ENCODE measurements at regions not wholly inside any gene's neighbourhood (a gene's known extent, or its start where the extent isn't known, plus 50 kb on each side); places are given as distances from the start of the nearest gene placed in this dataset.

DNA sequence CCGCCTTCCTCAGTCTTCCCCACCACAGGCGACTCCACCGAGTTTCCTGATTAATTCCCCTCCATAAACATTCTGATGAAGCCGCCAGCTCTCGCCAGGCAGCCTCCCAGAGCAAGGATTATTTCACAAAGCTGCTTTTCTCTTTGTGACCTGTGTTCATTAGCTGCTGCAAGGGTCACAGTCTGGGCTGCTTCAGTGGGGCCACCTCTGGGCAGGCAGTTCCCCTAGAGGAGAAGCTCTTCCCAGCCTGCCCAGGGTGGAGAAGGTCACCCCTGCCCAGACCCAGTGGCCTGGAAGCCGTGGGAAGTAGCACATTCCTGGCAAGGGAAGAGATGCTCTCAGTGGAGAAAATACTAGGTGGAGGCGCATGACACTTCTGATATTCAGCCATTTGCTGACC lies 58.4 kb upstream of the RAPGEF1 start:
- no peak for TF ChIP-seq KDM1A (IDR thresholded peaks at IDR 0.05; ENCODE audit: low read depth)
- TF ChIP-seq HDAC2 (IDR thresholded peaks at IDR 0.05) = no peak
- no peak for TF ChIP-seq POLR2A (IDR thresholded peaks at IDR 0.05; ENCODE audit: low read length)
- TF ChIP-seq, protein P1, sequence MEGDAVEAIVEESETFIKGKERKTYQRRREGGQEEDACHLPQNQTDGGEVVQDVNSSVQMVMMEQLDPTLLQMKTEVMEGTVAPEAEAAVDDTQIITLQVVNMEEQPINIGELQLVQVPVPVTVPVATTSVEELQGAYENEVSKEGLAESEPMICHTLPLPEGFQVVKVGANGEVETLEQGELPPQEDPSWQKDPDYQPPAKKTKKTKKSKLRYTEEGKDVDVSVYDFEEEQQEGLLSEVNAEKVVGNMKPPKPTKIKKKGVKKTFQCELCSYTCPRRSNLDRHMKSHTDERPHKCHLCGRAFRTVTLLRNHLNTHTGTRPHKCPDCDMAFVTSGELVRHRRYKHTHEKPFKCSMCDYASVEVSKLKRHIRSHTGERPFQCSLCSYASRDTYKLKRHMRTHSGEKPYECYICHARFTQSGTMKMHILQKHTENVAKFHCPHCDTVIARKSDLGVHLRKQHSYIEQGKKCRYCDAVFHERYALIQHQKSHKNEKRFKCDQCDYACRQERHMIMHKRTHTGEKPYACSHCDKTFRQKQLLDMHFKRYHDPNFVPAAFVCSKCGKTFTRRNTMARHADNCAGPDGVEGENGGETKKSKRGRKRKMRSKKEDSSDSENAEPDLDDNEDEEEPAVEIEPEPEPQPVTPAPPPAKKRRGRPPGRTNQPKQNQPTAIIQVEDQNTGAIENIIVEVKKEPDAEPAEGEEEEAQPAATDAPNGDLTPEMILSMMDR (IDR thresholded peaks at IDR 0.05) = no peak
- no peak for TF ChIP-seq ZC3H11A (IDR thresholded peaks at IDR 0.05)
- TF ChIP-seq, protein P2, sequence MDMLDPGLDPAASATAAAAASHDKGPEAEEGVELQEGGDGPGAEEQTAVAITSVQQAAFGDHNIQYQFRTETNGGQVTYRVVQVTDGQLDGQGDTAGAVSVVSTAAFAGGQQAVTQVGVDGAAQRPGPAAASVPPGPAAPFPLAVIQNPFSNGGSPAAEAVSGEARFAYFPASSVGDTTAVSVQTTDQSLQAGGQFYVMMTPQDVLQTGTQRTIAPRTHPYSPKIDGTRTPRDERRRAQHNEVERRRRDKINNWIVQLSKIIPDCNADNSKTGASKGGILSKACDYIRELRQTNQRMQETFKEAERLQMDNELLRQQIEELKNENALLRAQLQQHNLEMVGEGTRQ (IDR thresholded peaks at IDR 0.05) = no peak
- no peak for TF ChIP-seq ESRRA (IDR thresholded peaks at IDR 0.05; ENCODE audit: borderline replicate concordance, low read length)
- no peak for TF ChIP-seq MYC (IDR thresholded peaks at IDR 0.05; ENCODE audit: borderline replicate concordance, low read length)
- TF ChIP-seq RFX5 (IDR thresholded peaks at IDR 0.05) = no peak
- TF ChIP-seq JUNB (IDR thresholded peaks at IDR 0.05) = no peak
- TF ChIP-seq ZSCAN20 (CRISPR knock-in tag; IDR thresholded peaks at IDR 0.05) = no peak
- TF ChIP-seq CEBPB (IDR thresholded peaks at IDR 0.05) = no peak
- TF ChIP-seq EP300 (IDR thresholded peaks at IDR 0.05) = no peak
- no peak for TF ChIP-seq CHD4 (IDR thresholded peaks at IDR 0.05; ENCODE audit: borderline replicate concordance)

Measured in A549 (cell line).